HG02678 (cell line): ENCODE measurements at regions not wholly inside any gene's neighbourhood (a gene's known extent, or its start where the extent isn't known, plus 50 kb on each side); places are given as distances from the start of the nearest gene placed in this dataset.
"Not testable (repeated sequence)": the region's sequence is repeated elsewhere in the genome, so short reads cannot be mapped to it uniquely, and the experiment has no call there.

Experiments used
- ATAC-seq: cut with Tn5 transposase; IDR thresholded peaks from one replicate; pipeline ENCODE4 v1.9.1; 2021; ENCODE audit warnings: mild to moderate bottlenecking, moderate library complexity; ENCODE audit not compliant: unreplicated experiment

DNA sequence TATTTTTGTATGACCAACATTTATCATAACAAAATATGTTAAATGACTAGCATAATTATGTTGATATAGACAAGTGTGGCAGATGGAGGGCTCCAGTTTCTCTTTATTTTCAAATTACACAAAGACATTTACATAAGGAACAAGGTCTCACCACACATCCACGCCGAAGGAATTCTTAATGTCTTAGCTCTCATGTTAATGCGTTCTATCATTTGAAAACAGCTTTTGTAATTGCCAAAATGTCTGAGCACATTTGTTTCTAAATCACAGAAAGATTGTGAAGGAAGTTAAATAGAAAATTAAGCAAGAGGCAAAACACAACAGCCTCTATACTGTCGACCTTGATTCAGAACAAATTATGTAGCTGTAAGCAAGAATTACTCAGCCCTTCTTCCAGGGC is 223.0 kb upstream of the NR5A2 start:
- ATAC-seq: no peak

DNA sequence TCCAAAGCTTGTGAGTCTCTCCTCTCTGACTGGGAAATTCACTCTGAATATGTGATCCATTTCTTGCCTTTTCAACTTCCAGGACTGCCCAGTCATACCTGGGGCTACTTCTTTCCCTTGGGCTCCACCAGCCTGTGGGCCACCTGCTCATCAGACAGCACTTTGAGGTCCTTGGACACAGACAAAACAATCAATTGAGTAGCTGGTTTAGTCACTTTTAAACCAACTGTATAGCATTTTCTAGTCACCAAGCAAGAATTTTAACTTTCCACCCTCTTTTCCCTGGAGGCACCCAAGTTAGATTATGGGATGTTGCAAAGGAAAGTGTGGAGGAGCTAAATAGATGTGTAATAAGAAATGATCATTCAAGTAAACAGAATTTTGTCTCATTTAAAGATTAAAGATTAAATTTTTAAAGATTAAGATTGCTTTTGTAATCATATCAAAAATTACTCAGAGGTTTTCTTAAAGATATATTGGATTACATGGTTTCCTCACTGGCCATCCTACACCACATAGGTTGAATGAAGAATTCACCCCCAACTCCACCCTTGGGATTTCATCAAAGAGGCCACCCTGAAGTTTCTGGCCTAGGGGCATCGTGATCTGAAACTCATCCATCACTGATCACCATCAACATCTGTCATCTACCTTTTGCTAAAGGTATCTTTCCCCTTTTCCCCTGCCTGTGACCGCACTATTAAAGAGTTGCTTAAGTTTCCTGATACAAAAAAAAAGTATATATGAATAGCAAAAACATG is 219.2 kb upstream of the NR5A2 start:
- no peak for ATAC-seq

DNA sequence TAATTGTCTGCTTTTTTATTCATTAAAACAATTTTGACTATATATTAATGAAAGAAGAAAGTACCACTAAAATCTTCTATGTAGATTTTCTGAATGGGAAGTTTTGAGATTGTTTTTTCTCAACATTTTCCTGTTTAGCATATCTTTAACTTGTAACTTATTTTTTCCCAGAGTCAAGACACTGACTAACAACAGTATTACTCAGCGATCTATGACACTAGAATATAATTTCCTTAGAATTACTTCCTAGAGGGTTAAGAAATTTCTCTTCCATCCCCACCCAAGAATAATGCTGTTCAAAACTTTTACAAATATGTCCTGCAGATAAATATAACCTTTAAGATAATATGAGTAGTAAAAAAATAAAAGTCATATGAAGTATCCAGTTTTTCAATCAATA is 218.2 kb upstream of the NR5A2 start:
- ATAC-seq: no peak

DNA sequence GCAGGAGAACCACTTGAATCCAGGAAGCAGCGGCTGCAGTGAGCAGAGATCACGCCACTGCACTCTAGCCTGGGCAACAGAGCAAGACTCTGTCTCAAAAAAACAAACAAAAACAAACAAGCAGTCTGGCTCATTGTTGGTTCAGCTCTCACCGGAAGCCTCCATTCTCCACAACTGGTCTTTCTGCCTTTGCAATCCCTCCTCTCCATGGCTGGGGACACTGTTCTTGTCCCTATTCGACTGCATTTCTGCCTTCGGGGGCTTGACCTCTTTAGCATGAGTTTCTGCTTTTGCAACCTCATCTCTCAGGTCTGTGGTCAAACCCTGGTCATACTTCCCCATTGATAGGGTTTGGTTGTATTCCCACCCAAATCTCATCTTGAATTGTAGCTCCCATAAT is 216.3 kb upstream of the NR5A2 start:
- no peak for ATAC-seq

DNA sequence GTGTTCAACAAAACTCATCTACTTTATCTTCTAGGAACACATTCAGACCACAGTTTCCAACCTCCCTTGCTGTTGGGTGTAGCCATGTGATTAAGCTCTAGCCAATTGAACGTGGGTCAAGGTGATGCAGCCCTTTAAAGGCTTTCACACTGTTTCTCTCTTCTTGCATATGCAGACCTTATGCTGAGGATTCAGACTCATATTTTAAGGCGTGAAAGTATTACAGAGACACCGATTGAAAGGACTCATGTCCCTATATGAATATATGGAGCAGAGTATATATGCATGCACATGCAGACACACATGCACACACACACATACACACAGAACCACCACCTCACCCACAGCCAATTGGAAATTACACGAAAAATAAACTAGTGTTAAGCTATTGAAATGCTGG is 214.3 kb upstream of the NR5A2 start:
- no peak for ATAC-seq

DNA sequence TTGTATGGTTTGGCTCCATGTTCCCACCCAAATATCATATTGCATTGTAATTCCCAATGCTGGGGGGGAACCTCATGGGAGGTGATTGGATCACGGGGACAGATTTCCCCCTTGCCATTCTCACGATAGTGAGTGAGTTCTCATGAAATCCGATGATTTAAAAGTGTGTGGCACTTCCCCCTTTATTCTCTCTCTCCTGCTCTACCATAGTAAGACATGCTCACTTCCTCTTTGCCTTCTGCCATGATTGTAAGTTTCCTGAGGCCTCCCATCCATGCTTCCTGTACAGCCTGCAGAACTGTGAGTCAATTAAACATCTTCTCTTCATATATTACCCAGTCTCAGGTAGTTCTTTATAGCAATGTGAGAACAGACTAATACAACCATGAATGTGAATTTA is 211.6 kb upstream of the NR5A2 start:
- no peak for ATAC-seq

DNA sequence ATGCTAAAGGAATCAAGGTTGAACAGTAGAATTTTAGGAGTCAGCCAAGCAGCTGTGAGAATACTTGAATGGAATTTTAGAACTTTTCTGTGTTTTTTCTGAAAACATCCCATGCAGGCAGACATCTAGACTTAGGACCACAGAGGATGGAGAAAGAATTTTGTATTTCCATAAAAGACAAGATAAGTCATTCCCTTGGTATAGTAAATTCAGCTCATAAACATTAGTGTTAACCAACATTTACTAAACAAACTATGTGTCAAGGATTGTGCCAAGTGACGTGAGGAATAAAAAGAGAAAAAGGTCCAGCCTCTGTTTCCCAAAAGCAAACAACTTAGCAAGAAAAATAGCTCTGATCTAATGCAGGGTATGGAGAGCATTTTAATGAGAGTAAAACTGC is 210.2 kb upstream of the NR5A2 start:
- no peak for ATAC-seq

DNA sequence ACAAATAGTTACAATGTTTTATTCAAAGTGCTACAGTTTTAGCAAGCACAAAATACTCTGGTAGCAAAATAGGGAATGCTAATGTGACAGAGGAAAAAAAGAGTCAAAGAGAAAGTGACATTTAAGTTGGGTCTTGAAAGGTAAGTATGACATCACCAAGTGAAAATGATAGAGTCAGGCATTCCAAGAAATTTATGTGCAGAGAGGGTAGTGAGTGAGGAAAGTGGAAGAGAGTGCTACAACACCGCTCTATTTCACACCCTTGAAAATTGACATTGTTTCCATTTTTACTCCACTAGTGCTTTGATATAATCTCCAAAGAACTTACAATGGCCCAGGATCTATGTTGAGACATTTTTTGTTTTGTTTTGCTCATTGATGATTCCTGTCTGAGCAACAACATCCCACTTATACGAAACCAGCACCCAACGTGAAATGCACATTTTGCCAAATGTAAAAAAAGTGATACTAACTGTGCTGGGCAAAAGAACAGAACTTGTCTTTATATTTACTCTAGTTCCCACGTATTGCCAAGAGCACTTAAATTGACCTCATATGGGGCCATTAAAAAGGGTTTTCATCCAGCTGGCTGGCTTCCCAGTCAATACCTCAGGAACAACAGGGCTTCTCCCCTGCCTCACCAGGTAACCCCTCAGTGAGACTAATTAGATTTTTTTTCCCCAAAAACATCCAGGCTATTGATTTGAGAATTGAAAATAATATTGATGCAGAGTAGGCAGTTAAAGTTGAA is 206.3 kb upstream of the NR5A2 start:
- ATAC-seq: no peak

DNA sequence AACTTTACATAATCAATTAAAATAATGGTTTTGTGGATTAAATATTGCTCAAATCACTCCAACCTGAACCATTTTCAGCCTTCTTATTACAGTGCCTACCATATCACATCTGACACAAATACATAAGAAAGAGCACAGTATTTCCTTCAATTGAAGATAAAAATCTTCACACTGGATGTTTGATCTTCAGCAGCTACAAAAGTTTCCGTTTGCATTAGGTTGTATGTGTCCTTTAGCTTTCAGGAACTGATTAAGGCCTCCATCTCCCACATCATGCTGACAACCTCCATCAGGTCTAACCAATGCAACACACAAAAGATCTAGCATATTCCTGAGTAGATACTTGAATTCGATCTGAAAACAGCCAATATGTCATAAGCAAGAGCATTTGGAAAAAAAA is 195.1 kb upstream of the NR5A2 start:
- no peak for ATAC-seq

DNA sequence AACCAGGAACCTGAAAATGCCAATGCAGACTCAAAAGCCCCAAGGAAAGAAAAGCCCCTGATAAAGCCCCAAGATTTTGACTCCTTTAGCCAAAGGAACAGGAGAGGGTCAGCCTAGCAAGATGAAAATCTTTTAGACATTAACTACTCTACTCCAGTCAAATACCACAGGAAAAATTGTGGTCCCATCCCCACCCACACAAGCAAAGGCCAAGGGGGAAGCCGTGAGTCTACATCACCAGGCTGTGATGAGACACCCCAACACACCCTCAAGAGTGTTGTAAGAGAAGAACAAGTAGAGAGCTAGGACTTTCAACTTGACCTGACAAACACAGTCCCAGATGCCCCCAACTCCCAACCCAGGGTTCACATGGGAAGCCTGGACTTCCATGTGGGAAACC is 192.8 kb upstream of the NR5A2 start:
- no peak for ATAC-seq

DNA sequence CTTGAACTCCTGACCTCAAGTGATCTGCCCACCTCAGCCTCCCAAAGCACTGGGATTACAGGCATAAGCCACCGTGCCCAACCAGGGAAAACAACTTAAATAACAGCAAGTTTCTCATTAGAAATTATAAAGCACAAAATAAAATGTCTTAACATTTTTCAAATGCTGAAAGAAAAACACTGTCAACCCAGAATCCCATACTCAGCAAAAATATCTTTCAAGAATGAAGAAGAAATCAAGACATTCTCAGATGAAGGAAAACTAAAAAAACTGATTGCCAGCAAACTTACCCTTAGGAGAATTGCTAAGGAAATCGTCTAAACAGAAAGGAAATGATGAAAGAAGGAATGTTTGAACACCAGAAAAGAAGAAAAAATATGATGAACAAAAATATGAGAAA is 191.1 kb upstream of the NR5A2 start:
- ATAC-seq: no peak

DNA sequence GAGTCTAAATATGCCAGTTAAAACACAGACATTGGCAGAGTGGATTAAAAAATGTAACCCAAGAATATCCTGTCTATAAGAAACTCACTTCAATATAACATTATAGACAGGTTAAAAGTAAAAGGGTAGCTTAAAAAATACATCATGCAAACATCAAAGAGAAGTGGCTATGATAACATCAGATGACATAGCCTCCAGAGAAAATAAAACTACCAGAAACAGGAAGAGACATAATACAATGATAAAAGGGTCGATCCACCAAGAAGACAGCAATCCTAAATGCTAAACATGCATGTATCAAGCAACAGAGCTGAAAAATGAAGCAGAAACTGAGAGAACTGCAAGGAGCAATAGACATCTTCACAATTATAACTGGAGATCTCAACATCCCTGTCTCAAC is 190.2 kb upstream of the NR5A2 start:
- ATAC-seq: no peak

DNA sequence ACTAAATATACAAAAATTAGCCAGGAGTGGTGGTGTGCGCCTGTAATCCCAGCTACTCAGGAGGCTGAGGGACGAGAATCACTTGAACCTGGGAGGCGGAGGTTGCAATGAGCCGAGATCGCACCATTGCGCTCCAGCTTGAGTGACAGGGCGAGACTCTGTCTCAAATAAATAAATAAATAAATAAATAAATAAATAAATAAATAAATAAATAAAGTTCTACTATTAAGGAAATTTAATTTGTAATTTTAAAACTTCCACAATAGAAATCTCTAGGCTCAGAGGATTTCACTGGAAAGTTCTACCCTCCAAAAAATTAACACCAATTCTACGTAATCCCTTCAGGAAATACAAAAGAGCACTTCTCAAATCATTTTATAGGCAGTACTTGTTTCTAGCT is 187.9 kb upstream of the NR5A2 start:
- not testable (repeated sequence) for ATAC-seq

DNA sequence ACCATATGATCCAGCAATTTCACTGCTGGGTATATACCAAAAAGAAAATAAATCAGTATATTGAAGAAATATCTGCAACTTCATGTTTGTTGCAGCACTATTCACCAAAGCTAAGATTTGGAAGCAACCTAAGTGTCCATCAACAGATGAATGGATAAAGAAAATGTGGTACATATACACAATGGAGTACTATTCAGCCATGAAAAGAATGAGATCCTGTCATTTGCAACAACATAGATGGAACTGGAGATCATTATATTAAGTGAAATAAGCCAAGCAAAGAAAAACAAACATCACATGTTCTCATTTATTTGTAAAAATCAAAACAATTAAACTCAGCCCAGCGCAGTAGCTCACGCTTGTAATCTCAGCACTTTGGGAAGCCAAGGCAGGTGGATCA is 184.4 kb upstream of the NR5A2 start:
- ATAC-seq: not testable (repeated sequence)

DNA sequence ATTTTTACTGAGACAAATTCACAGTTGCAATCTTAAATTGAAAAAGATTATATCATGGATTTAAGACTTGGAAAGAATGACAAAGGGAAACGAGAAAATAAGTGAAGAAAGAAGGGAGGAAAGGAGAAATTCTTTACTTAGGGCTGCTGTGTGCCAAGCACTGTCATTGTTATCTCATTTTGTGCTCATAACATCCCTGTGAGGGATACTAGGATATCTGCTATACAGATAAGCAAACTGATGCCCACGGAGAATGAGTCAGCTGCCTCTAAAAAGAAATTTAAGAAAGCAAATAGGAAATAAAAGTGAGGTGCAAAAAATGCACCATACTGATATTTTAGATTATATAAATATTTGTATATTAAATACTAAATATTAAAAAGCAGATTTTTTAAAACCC is 183.6 kb upstream of the NR5A2 start:
- ATAC-seq: no peak

DNA sequence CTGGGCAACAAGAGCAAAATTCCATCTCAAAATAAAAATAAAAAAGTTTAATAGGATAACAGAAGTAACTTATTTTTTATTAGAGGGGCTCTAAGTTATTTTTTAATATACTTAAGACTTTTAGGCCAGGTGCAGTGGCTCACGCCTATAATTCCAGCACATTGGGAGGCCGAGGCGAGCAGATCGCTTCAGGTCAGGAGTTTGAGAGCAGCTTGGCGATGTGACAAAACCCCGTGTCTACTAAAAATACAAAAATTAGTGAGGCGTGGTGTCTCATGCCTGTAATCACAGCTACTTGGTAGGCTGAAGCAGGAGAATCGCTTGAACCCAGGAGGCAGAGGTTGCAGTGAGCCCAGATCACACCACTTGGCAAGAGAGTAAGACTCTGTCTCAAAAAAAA is 180.5 kb upstream of the NR5A2 start:
- ATAC-seq: no peak

DNA sequence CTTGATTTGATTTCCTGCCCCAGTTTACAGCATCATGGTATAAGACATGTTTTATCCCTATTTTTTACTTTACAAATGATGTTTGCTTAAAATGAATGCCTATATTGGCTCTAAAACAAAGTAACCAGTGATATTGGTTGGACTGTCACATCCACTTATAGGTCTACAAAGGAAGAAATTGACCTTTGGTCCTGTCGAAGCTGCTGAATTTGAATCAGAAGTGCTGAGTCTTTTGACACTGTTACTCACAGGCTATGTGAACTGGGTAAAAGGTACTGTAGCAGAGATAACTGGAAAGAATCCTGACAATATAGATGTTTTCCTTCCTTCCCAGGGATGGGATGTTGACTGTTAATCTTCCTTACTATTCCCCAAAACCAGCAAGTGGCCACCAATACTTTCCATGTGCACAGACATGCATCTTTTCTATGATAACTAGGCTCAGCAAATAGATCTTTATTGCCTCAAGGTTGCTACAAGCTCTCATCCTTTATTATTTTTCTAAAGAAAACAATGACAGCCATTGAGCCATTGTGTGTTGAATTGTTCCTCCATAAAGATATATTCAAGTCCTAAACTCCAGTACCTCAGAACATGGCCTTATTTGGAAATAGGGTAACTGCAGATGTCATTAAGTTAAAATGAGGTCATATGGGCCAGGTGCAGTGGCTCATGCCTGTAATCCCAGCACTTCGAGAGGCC is 175.9 kb upstream of the NR5A2 start:
- ATAC-seq: no peak

DNA sequence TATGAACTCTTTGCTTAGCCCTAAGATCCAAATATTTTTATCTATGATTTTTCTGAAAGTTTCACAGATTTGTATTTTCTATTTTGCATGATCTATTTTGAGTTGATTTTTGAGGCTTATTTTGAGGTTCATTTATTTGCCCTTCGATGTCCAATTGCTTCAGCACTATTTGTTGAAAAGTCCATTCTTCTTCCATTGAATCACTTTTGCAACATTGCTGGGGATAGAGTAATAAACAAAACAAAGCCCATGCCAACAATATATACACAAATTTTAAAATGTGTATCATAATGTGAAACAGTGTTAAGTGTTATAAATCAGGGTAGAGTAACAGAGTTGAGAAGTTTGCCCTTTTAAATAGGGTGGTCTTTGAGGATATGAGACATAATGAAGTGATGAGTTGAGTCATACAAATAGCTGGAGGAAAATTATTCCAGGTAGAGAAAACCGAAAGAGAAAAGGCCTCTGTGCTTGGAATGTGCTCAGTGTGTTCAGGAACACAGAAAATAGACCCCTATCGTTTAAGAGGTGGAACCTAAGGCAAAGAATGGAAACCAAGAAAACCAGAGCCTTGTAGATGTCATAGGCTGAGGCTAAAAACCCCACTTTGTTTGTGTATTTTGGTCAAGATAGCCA is 172.7 kb upstream of the NR5A2 start:
- no peak for ATAC-seq

DNA sequence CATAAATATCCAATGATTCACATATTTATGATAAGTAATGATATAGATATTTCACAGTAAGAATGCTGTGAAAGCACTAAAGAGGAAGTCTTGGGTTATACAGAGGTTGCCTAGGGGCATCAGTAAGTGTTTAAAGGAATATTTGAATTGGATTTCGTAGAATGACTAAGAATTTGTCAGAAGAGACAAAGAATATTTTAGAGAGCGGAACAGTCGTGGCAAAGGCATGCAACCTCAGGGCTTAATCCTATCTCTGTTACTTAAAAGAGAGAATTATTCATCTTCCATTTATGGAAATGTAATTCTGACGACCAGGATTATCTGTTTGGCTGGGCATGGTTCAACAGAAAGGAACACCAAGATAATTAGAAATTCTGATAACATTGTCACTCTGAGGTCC is 171.9 kb upstream of the NR5A2 start:
- no peak for ATAC-seq

DNA sequence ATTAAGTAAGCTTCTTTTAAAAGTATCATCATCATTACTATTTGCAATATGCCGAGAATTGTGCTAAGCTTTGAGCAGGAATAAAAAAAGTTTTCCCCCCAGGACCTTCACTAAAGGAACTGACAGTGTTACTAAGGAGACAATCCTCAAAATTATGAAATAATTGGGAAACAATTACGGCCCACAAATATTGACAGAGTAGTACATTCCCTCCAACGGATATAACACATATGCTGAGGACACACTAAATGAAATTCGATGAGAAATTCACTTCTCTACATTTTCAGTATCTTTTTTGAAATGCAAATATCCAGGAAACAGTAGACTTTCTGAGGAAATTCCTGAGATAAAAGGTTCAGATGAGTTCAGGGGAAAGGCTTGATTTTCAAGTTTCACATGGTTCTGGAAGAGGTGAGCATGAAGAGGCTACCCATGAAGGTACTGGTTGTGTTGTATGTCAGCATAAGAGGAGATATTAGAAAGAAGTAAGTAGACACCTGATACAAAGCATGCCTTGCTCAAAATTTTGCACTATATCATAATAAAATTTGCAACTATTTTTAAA is 171.2 kb upstream of the NR5A2 start:
- no peak for ATAC-seq

DNA sequence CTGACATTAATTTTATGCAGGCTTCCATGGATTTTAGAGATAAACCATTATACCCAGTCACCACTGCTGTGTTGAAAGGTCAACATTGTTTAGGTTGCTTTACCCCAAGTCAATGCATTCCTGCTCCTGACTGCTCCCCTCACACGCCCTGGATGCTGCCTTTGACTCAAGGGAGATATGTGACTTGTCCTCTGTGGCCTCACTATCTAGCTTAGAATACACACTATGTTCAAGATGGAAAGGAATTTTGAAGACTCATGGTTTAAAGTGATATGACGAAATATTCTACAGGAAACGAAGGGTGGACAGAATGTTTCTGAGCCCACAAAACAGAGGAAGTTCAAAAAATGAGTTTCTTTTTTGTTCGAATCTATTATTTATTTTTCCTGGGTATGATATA is 170.4 kb upstream of the NR5A2 start:
- ATAC-seq: no peak
